Activated CD4-positive, alpha-beta T cell treated with anti-CD3 and anti-CD28 coated beads, Interleukin-2, amount 10 ng/mL, durations not matched to agents 7 days and 5 days (primary cell): ENCODE measurements at regions not wholly inside any gene's neighbourhood (a gene's known extent, or its start where the extent isn't known, plus 50 kb on each side); places are given as distances from the start of the nearest gene placed in this dataset.
"Not testable (repeated sequence)": the region's sequence is repeated elsewhere in the genome, so short reads cannot be mapped to it uniquely, and the experiment has no call there.

Experiments
- CTCF ChIA-PET: fragments of 350-600 bp; sonication (Branson Sonifier 250); formaldehyde crosslinking; loops from one replicate; lab custom pipeline; 2021; ENCODE audit warnings: antibody characterized with exemption; lab: Charles Lee
- POLR2A ChIA-PET: fragments of 350-600 bp; sonication (Branson Sonifier 250); formaldehyde crosslinking; loops from one replicate; lab custom pipeline; 2021; ENCODE audit warnings: antibody characterized with exemption; lab: Charles Lee
- DNase-seq: peaks from one replicate; pipeline ENCODE4 v3.0.0-alpha.2; 2020
- H3K27ac Mint-ChIP-seq: one replicate; pipeline ENCODE4 v1.8.0; 2021; ENCODE audit warnings: mild to moderate bottlenecking, moderate library complexity, mixed read lengths
- H3K27me3 Mint-ChIP-seq: one replicate; pipeline ENCODE4 v1.8.0; 2021; ENCODE audit warnings: mixed read lengths
- H3K36me3 Mint-ChIP-seq: one replicate; pipeline ENCODE4 v1.8.0; 2021; ENCODE audit warnings: low read depth, mixed read lengths
- H3K4me1 Mint-ChIP-seq: one replicate; pipeline ENCODE4 v1.8.0; 2021; ENCODE audit warnings: mixed read lengths
- H3K4me3 Mint-ChIP-seq: one replicate; pipeline ENCODE4 v1.8.0; 2021; ENCODE audit warnings: mild to moderate bottlenecking, moderate library complexity, mixed read lengths
- H3K9me3 Mint-ChIP-seq: one replicate; pipeline ENCODE4 v1.8.0; 2021; ENCODE audit warnings: mixed read lengths

GRCh38 chrX:13955975-13956374 lies 73.7 kb downstream of the GEMIN8 start:
- peaks cover 2% of the 10 kb centered on the region for H3K9me3 Mint-ChIP-seq
- ChIA-PET POLR2A (no interaction called here), CTCF (interaction anchor here (0.7 kb wide), 1 partner anchor 343 kb away, joined by 4 read pairs; no protein-coding TSS in a partner anchor)
- no peak for DNase-seq
- no peak overlapping the region for H3K4me3 Mint-ChIP-seq
- no peaks in the 10 kb centered on the region for H3K36me3 Mint-ChIP-seq
- peaks cover 5% of the 10 kb centered on the region for H3K4me1 Mint-ChIP-seq
- H3K27me3 Mint-ChIP-seq, result no peaks in the 10 kb centered on the region
- H3K27ac Mint-ChIP-seq, result no peak overlapping the region

GRCh38 chrX:13955095-13955647 lies 74.5 kb downstream of the GEMIN8 start:
- ChIA-PET POLR2A (no interaction called here), CTCF (interaction anchor here (0.7 kb wide), 1 partner anchor 343 kb away, joined by 4 read pairs; no protein-coding TSS in a partner anchor)
- no peak overlapping the region for H3K27ac Mint-ChIP-seq
- H3K4me3 Mint-ChIP-seq, result no peak overlapping the region
- peaks cover 2% of the 10 kb centered on the region for H3K9me3 Mint-ChIP-seq
- no peak for DNase-seq
- H3K4me1 Mint-ChIP-seq, result peaks cover 5% of the 10 kb centered on the region
- no peaks in the 10 kb centered on the region for H3K27me3 Mint-ChIP-seq
- H3K36me3 Mint-ChIP-seq, result no peaks in the 10 kb centered on the region

GRCh38 chrX:13952581-13952980 lies 77.1 kb downstream of the GEMIN8 start:
- Mint-ChIP-seq H3K36me3 (no peaks in the 10 kb centered on the region), H3K27ac (no peak overlapping the region), H3K27me3 (no peaks in the 10 kb centered on the region), H3K4me3 (no peak overlapping the region), H3K9me3 (no peaks in the 10 kb centered on the region), H3K4me1 (no peaks in the 10 kb centered on the region)
- ChIA-PET CTCF (no interaction called here), POLR2A (no interaction called here)
- DNase-seq, result no peak

GRCh38 chrX:13946223-13946622 lies 83.5 kb downstream of the GEMIN8 start:
- H3K27me3 Mint-ChIP-seq, DNase-seq, H3K4me3 Mint-ChIP-seq, H3K9me3 Mint-ChIP-seq, H3K4me1 Mint-ChIP-seq, POLR2A ChIA-PET, H3K36me3 Mint-ChIP-seq, H3K27ac Mint-ChIP-seq, CTCF ChIA-PET: not testable (repeated sequence)

GRCh38 chrX:13945787-13946186 lies 83.9 kb downstream of the GEMIN8 start:
- H3K9me3 Mint-ChIP-seq, H3K4me3 Mint-ChIP-seq, POLR2A ChIA-PET, CTCF ChIA-PET, H3K36me3 Mint-ChIP-seq, H3K27me3 Mint-ChIP-seq, H3K27ac Mint-ChIP-seq, DNase-seq, H3K4me1 Mint-ChIP-seq: not testable (repeated sequence)

GRCh38 chrX:13940671-13941070 lies 89.0 kb downstream of the GEMIN8 start:
- Mint-ChIP-seq H3K36me3 (no peaks in the 10 kb centered on the region), H3K4me3 (no peak overlapping the region), H3K9me3 (no peaks in the 10 kb centered on the region), H3K27ac (no peak overlapping the region), H3K4me1 (peaks cover 2% of the 10 kb centered on the region), H3K27me3 (peaks cover 33% of the 10 kb centered on the region)
- no peak for DNase-seq
- ChIA-PET CTCF (no interaction called here), POLR2A (no interaction called here)

GRCh38 chrX:13939741-13940597 lies 89.7 kb downstream of the GEMIN8 start:
- H3K27me3 Mint-ChIP-seq, result peaks cover 34% of the 10 kb centered on the region
- H3K9me3 Mint-ChIP-seq, result no peaks in the 10 kb centered on the region
- no peak overlapping the region for H3K4me3 Mint-ChIP-seq
- ChIA-PET POLR2A (no interaction called here), CTCF (no interaction called here)
- H3K36me3 Mint-ChIP-seq, result no peaks in the 10 kb centered on the region
- peaks cover 2% of the 10 kb centered on the region for H3K4me1 Mint-ChIP-seq
- DNase-seq, result no peak
- H3K27ac Mint-ChIP-seq, result no peak overlapping the region

- ChIA-PET CTCF (interaction anchor here (0.7 kb wide), 1 partner anchor 24 kb away, joined by 4 read pairs; no protein-coding TSS in a partner anchor), POLR2A (no interaction called here)
- Mint-ChIP-seq H3K4me3 (peak overlapping the region; percentile 30), H3K9me3 (no peaks in the 10 kb centered on the region), H3K27ac (no peak overlapping the region), H3K4me1 (peaks cover 2% of the 10 kb centered on the region), H3K36me3 (no peaks in the 10 kb centered on the region), H3K27me3 (peaks cover 34% of the 10 kb centered on the region)
- DNase-seq, result no peak
These were observed 90.7 kb downstream of the GEMIN8 start for GRCh38 chrX:13938829-13939530.

- DNase-seq, result no peak
- ChIA-PET CTCF (interaction anchor here (0.7 kb wide), 1 partner anchor 24 kb away, joined by 4 read pairs; no protein-coding TSS in a partner anchor), POLR2A (no interaction called here)
- H3K27me3 Mint-ChIP-seq, result peaks cover 34% of the 10 kb centered on the region
- peak overlapping the region; percentile 16 for H3K4me3 Mint-ChIP-seq
- no peak overlapping the region for H3K27ac Mint-ChIP-seq
- no peaks in the 10 kb centered on the region for H3K9me3 Mint-ChIP-seq
- peaks cover 2% of the 10 kb centered on the region for H3K4me1 Mint-ChIP-seq
- H3K36me3 Mint-ChIP-seq, result no peaks in the 10 kb centered on the region
These were observed 91.5 kb downstream of the GEMIN8 start for GRCh38 chrX:13938051-13938828.

GRCh38 chrX:13937370-13938050 lies 92.2 kb downstream of the GEMIN8 start:
- peaks cover 34% of the 10 kb centered on the region for H3K27me3 Mint-ChIP-seq
- H3K9me3 Mint-ChIP-seq, result no peaks in the 10 kb centered on the region
- peak overlapping the region; percentile 16 for H3K4me3 Mint-ChIP-seq
- H3K27ac Mint-ChIP-seq, result no peak overlapping the region
- POLR2A ChIA-PET, result no interaction called here
- no peaks in the 10 kb centered on the region for H3K36me3 Mint-ChIP-seq
- CTCF ChIA-PET, result no interaction called here
- peaks cover 2% of the 10 kb centered on the region for H3K4me1 Mint-ChIP-seq
- DNase-seq, result no peak

- Mint-ChIP-seq H3K27me3 (peaks cover 34% of the 10 kb centered on the region), H3K27ac (no peak overlapping the region), H3K36me3 (no peaks in the 10 kb centered on the region), H3K4me1 (peaks cover 2% of the 10 kb centered on the region), H3K4me3 (no peak overlapping the region), H3K9me3 (no peaks in the 10 kb centered on the region)
- CTCF ChIA-PET, result no interaction called here
- DNase-seq, result no peak
- POLR2A ChIA-PET, result no interaction called here
These were observed 93.0 kb downstream of the GEMIN8 start for GRCh38 chrX:13936521-13937225.
